Brain pericyte (primary cell): ENCODE measurements at regions not wholly inside any gene's neighbourhood (a gene's known extent, or its start where the extent isn't known, plus 50 kb on each side); places are given as distances from the start of the nearest gene placed in this dataset.
A peak's percentile ranks its signal among the peaks of the same experiment; 100 is the strongest.

Experiments used
- DNase-seq: peaks from one replicate; pipeline ENCODE4 v3.0.0-alpha.2; 2012; ENCODE audit warnings: low read depth, low spot score

DNA sequence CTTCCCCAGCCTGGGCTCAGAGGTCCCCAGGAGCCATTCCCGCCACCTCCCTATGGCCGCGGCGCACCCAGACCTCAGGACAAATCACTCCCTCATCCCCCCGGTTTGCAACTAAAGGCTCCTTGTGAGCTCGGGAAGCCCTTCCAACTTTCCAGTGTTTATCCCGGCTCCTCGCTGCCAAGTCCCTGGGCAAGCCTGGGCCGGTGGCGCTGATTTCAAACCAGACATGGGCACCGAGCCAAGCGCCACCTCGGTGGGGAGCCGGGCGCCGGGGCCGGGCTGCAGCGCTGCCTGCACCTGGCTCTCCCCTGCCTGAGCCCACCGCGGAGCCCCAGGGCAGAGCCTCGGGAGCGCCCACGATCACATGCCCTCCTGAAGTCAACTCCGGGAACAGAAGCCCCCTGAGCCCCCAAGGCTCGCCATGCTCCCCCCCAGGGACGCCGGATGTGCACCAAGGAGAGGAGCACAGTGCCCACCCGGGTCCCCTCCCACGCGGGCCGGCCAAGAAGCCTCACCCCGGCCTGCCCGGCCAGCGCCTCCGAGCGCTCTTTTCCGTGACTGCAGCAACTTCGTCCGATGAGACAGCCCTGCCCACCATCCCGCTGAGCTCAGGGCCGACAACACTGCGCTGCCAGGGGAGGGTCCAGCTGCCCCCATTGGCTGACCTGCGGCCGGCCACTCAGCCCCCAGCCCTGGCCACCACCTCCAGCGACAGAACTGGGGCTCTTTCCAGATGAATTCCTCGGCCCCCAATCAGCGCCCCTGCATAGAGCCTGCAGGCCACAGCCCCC lies 50.0 kb downstream of the NCOR2 start:
- DNase-seq: no peak

- DNase-seq: no peak
Observed at GRCh38 chr12:124516850-124517249, 50.6 kb downstream of the NCOR2 start.

DNA sequence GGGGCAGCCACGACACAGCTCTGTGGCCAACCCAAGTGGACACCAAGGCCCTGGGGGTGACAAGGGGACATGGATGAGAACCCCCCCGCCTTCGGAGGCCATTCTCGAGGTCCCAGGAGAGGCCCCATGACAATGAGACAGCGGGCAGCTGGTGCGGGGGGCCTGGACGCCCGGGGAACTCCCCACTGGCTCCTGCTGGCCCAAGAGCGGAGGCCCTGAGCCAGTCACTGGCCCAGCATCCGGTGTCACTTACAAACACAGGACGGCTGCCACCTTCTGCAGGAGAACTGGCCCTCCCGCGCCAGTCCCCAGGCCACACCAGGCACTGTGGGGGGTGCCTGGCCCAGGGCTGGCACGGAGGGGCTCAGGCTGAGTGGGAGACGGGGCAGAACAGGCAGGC lies 51.4 kb downstream of the NCOR2 start:
- DNase-seq: no peak

DNA sequence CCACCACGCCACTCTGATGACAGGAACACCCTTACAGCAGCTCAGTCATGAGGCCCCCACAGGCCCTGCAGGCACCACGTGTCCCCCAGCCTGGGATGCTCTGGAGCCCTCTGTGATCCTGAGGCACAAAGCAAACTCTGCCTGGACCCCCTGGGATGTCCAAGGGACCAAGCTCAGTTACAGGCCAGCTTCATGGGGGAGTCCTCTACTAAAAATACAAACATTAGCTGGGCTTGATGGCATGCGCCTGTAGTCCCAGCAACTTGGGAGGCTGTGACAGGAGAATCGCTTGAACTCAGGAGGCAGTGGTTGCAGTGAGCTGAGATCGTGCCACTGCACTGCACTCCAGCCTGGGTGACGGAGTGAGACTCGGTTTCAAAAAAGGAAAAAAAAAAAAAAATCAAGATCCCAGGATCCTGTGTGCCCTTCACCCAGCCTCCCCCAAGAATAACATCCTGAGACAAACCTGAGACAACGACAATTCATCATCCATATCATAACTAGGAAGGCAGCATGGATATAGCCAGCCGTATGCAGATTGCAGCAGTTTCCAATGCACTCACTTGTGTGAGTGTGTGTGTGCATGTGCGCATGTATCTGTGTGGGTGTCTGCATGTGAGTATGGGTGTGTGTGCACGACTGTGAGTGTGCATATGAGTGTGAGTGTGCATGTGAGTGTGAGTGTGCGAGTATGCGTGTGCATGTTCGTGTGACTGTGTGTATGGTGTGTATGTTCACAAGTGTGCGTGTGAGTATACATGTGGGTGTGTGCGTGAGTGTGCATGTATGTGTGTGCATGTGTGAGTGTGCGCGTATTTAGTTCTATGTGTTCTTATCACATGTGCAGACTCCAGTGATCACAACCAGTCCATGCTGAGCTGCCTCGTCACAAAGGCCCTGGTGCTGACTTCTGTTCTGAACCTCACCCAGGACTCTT lies 52.1 kb downstream of the NCOR2 start:
- DNase-seq: no peak

DNA sequence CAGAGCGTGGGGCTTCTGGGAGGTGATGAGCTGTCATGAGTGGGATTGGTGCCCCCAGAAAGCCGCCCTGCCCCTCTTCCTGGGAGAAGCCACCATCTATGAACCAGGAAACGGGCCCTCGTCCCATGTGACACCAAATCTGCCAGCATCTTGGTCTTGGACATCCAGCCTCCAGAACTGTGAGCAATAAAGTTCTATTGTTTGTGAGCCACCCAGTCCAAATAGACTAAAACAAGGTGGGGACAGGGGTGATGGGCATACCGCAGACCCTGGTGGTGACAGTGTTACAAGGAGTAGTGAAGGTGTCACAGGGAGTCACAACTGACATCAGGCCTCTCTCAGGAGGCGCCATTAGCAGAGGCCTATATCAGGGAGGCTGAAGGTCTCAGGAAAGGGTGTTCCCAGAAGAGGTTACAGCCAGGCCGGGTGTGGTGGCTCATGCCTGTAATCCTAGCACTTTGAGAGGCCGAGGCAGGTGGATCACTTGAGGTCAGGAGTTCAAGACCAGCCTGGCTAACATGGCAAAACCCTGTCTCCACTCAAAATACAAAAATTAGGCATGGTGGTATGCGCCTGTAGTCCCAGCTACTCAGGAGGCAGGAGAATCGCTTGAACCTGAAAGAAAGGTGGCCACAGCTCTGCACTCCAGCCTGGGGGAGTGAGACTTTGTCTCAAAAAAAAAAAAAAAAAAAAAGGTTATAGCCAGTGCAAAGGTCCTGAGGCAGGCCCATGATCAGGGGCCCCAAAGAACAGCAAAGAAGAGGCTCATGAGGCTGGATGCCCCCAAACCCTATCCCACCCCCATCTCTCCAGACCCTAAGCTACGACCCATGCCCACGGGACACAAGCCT lies 53.0 kb downstream of the NCOR2 start:
- no peak for DNase-seq

- DNase-seq: no peak
Observed at GRCh38 chr12:124513297-124513867, 54.0 kb downstream of the NCOR2 start.

GRCh38 chr12:124512667-124513296 lies 54.6 kb downstream of the NCOR2 start:
- DNase-seq: peak; percentile 92

DNA sequence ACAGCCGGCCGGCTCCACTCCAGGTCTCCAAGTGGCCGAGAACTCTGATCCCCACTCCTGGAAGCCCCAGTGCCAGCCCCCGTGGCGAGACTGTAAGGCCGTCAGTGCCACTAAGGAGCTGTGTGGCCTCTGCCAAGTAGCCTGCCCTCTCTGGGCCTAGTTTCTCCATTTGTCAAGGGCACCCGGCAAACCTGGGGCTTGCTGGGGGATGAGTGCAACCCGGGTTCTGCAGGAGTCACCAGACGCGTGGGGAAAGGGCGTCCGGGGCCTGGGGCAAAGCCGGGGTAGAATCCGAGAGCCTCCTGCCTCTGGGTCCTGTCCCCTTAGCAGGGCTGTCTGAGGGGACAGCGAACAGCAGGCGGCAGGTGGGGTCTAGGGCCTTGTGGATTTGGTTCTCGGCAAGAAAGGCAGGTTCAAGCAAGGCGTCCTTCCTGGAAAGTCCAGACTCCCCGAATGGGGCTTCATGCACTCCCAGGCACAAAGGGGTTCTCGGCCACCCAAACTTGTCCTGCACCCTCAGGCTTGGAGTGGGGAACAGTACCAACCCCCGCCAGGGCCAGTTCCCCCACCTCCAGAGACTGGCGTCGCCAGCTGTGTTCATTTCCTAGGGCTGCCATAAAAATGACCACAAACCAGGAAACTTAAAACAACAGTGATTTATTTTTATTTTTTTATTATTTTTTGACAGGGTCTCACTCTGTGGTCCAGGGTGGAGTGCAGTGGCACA lies 56.0 kb downstream of the NCOR2 start:
- no peak for DNase-seq

DNA sequence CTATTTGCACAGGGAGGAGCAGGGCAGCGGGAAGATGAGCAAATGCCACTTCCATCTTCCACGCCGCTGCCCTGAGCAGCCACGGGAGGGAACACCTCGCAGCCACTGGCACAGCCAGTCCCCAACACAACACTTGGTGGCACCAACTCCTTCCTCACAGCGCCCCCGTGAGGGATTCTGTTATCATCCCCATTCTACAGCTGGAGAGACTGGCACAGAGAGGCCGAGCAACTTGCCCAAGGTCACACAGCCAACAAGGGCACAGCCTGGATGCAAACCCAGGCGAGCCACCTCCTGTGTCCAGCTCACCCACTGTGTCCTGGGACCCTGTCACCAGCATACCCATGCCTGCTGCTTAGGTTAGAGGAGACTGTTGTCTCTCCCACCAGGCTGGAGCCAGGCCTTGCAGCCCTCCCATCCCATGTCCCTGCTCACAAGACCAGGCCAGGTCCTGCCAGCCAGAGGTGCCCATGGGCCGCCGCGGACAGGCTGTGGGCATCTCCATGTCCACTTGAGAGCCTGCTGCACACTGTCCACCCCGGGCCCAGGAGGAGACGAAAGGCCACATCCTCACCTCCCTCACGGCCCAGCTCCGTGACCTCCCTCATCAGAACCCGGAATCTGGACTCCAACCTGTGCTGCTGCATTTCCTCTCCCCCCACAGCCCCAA lies 57.0 kb downstream of the NCOR2 start:
- no peak for DNase-seq

- no peak for DNase-seq
Observed at GRCh38 chr12:124509676-124510300, 57.6 kb downstream of the NCOR2 start.

DNA sequence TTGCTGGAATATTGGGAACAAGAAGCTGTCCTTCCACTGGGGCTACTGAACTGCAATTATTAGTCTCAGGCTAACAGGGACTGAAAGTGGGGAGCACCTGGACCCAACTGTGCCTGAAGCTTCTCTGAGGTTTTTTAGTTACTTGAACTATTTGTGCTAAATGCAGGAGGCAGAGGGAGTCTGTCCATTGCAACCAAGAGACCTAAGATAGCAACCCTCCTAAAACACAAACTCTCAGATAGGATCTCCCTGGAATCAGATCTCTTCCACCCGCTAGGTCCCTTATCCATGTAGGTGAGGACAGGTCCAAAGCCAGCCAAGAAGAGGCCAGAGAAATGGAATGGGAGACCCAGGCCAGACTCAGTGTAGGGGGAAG lies 58.1 kb downstream of the NCOR2 start:
- DNase-seq: no peak

GRCh38 chr12:124508381-124509079 lies 58.9 kb downstream of the NCOR2 start:
- no peak for DNase-seq

DNA sequence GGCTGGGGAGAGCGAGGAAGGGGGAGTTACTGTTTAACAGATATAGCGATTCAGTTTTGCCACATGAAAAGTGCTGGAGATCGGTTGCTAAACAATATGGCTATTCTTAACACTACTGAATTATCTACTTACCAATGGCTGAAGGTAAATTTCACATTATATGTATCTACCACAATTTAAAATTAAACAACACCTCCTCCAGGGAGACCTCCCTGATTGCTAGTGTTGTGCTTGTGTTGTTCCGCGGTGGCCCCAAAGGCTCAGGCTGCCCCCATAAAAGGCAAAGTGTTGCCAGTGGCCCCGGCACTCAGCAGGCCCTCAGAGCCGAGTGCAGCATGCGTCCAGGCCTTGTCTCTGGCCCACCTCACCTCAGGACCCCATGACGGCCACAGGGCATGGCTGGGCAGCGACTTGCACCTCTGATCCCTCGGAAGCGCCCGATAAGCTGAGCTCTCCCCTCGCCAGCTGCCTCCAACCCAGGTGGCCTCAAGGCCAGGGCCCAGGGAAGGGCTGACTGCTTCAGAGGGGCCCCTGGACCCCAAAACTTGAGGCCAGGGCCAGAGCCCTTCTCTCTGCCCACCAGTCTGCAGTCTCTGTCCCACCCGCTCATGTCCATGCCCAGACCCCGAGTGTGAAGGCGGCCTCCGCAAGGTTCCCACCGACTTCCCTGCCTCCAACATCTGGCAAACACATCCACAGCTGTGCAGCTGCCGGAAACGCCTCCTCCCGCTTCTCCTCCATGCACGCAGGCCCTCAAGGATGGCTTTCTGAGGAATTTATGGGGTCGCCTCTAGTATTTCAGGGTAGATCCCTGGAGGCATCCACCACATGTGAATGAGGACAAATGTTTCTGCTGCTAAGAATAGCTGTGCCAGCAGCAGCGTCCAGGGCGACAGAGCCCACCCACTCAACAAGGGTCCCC lies 60.0 kb downstream of the NCOR2 start:
- peak; percentile 47 for DNase-seq

DNA sequence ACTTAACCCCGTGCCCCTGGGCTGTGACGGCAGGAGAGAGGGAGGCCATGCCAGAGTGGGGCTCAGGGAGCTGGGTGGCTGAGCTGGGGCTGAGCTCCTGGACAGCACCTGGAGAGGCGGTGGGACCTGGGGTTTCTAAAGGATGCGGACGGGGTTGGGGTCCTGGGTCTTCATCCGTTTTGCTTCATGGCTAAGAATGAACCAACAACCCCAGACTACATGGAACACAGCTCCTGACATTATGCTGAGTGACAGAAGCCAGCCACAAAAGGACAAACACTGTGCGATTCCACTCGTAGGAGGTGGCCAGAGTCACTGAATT lies 60.6 kb downstream of the NCOR2 start:
- no peak for DNase-seq

GRCh38 chr12:124506145-124506831 lies 61.1 kb downstream of the NCOR2 start:
- DNase-seq: peak; percentile 45

DNA sequence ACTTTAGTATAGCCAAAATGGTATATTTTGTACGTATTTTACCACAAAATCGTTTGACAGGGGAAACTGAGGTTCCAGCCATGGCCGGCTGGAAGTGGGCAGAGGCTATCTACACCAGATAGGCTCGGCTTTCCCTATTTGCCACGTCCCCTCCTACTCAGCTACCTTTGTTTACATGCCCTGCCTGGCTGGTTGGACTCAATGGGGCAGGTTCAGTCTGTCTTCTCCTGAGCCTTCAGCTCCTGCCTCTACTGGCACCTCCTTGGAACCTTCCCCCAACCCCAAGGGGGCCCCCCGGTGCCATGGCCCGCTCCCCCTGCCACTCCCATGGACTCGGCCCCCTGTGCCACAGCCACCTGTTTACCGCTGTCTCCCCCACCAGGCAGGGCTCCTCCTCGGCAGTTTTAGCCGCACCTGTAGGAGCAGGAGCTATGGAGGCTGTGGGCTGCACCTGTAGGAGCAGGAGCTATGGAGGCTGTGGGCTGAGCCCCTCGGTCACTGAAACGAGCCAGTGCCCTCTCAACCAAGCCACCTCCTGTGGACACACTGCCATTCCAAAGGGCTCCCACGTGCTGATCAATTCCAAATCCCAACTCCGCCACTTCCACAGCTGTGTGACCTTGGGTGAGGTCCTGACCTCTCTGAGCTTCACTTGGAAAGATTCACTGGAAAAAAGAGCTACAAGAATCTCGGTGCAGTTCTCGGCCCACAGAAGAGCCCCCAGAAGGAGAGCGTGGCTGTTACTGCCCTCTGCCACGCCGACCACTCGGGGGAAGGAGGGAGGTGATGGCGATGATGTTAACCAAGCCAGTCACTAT lies 62.2 kb downstream of the NCOR2 start:
- DNase-seq: no peak
